CD4-positive, alpha-beta memory T cell (primary cell): ENCODE measurements at regions not wholly inside any gene's neighbourhood (a gene's known extent, or its start where the extent isn't known, plus 50 kb on each side); places are given as distances from the start of the nearest gene placed in this dataset.

ENCODE experiments used
- CTCF ChIA-PET: fragments of 350-600 bp; sonication (Branson Sonifier 250); formaldehyde crosslinking; loops from one replicate; lab custom pipeline; 2021; ENCODE audit warnings: inconsistent platforms; ENCODE audit not compliant: partially characterized antibody; lab: Charles Lee
- POLR2A ChIA-PET: fragments of 350-600 bp; sonication (Branson Sonifier 250); formaldehyde crosslinking; loops from one replicate; lab custom pipeline; 2021; ENCODE audit not compliant: partially characterized antibody; lab: Charles Lee
- DNase-seq, 5 donors: peaks; one replicate each; pipeline versions ENCODE4 v3.0.0 to v3.0.0-alpha.2; 2020 to 2022; ENCODE audit warnings: mixed read lengths in 1 of 5
- H3K27ac ChIP-seq: one replicate; pipeline ENCODE4 v1.7.0; 2013; ENCODE audit warnings: low read depth, low read length
- H3K27me3 ChIP-seq: 2 replicates; pipeline ENCODE4 v1.7.0; 2013; ENCODE audit warnings: mild to moderate bottlenecking, low read length, moderate library complexity; ENCODE audit not compliant: insufficient read depth
- H3K36me3 ChIP-seq: 2 replicates; pipeline ENCODE4 v1.7.0; 2013; ENCODE audit warnings: mild to moderate bottlenecking, low read length, moderate library complexity; ENCODE audit not compliant: insufficient read depth
- H3K4me1 ChIP-seq: 2 replicates; pipeline ENCODE4 v1.7.0; 2013; ENCODE audit warnings: mild to moderate bottlenecking, low read length, moderate library complexity; ENCODE audit not compliant: insufficient read depth
- H3K4me3 ChIP-seq, 2 donors: one replicate each; pipeline ENCODE4 v1.7.0; 2013; ENCODE audit warnings: low read length in 2 of 2, mild to moderate bottlenecking in 1 of 2
- H3K9me3 ChIP-seq, 2 donors: one replicate each; pipeline ENCODE4 v1.7.0; 2013; ENCODE audit warnings: low read length in 2 of 2, control low read depth in 1 of 2; ENCODE audit not compliant: control insufficient read depth in 1 of 2
- H3K27ac Mint-ChIP-seq, 7 donors: one replicate each; pipeline ENCODE4 v1.8.0; 2020 to 2021; ENCODE audit warnings: mixed read lengths in 7 of 7, mild to moderate bottlenecking in 6 of 7, inconsistent platforms in 3 of 7, moderate library complexity in 3 of 7
- H3K27me3 Mint-ChIP-seq, 2 donors: one replicate each; pipeline ENCODE4 v1.8.0; 2020 to 2021; ENCODE audit warnings: mixed read lengths in 2 of 2
- H3K36me3 Mint-ChIP-seq, 2 donors: one replicate each; pipeline ENCODE4 v1.8.0; 2020 to 2021; ENCODE audit warnings: mixed read lengths in 2 of 2, inconsistent platforms in 1 of 2, mild to moderate bottlenecking in 1 of 2
- H3K4me1 Mint-ChIP-seq, 4 donors: one replicate each; pipeline ENCODE4 v1.8.0; 2020 to 2021; ENCODE audit warnings: mixed read lengths in 4 of 4, mild to moderate bottlenecking in 1 of 4
- H3K4me3 Mint-ChIP-seq, 8 donors: one replicate each; pipeline ENCODE4 v1.8.0; 2020 to 2021; ENCODE audit warnings: mixed read lengths in 8 of 8, mild to moderate bottlenecking in 7 of 8, moderate library complexity in 6 of 8, inconsistent platforms in 3 of 8
- H3K9me3 Mint-ChIP-seq, 8 donors: one replicate each; pipeline ENCODE4 v1.8.0; 2020 to 2021; ENCODE audit warnings: mixed read lengths in 8 of 8, mild to moderate bottlenecking in 5 of 8, inconsistent platforms in 3 of 8, moderate library complexity in 1 of 8
- intact Hi-C: fragments of 100-400 bp; cut with micrococcal nuclease; formaldehyde crosslinking; loops from one replicate; pipeline ENCODE4 v1.15.1; 2023

DNA sequence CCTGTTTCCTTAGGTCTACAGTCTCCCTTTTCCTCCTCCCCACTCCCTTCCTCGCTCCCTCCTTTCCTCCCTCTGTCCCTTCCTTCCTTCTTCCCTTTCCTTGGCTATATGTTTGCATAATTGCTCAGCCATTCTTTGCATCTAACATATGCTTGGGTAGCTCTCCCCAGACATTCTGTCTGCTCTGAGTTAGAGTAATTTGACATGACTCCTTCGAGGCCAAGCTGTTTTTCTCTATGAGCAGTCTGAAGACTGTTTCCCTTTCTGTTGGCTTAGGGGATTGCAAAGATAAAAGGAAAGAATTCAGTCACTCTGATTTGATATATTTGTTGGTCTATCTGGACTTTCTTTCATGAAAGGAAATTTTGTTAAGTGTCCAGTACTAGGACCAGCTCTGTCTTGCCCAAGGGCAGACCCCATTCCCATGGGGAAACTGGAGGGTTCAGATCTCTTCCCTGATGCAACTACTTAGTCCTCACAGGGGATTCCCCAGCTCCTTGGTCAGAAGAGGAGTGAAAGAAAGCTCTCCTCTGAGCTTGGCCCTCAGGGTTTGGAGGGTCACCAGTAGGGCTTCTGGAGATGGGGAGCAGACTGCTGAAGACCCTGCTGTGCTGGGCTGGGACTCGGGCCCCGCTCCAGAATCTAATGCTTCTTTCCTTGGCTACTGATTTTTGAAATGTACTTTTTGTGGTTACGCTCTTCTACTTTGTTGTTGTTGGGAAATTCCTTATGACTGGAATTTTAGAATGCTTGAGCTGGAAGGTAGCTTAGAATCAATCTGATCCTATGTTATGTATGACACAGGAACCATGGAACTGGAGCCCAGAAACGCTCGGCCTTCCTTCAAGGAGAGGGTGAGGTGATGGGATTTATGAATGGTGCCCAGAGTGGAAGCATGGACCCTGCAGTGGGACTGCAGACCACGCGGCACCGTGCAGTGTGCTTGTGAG lies 63.7 kb upstream of the SLC22A23 start:
- no peak for DNase-seq
- Histone ChIP-seq H3K27ac (no peak overlapping the region), H3K4me3 (no peak overlapping the region), H3K36me3 (no peaks in the 10 kb centered on the region), H3K4me1 (no peaks in the 10 kb centered on the region), H3K27me3 (no peaks in the 10 kb centered on the region), H3K9me3 (no peaks in the 10 kb centered on the region)
- peaks cover 0 to 2% (median 0%) of the 10 kb centered on the region in 8 donors for H3K9me3 Mint-ChIP-seq
- H3K36me3 Mint-ChIP-seq, result no peaks in the 10 kb centered on the region
- no peak overlapping the region for H3K4me3 Mint-ChIP-seq
- intact Hi-C loops, result no loop called here
- H3K27me3 Mint-ChIP-seq, result peaks cover 6 to 22% of the 10 kb centered on the region in 2 donors
- H3K4me1 Mint-ChIP-seq, result no peaks in the 10 kb centered on the region
- CTCF ChIA-PET, result no interaction called here
- POLR2A ChIA-PET, result no interaction called here
- H3K27ac Mint-ChIP-seq, result peak overlapping the region in 1 of 7 donors; percentile 24

- Histone ChIP-seq H3K27me3 (no peaks in the 10 kb centered on the region), H3K4me1 (no peaks in the 10 kb centered on the region), H3K4me3 (no peak overlapping the region), H3K27ac (no peak overlapping the region), H3K9me3 (no peaks in the 10 kb centered on the region), H3K36me3 (no peaks in the 10 kb centered on the region)
- CTCF ChIA-PET, result no interaction called here
- intact Hi-C loops, result no loop called here
- Mint-ChIP-seq H3K36me3 (no peaks in the 10 kb centered on the region), H3K27ac (no peak overlapping the region), H3K27me3 (peaks cover 14 to 19% of the 10 kb centered on the region in 2 donors), H3K9me3 (peaks cover 0 to 2% (median 0%) of the 10 kb centered on the region in 8 donors), H3K4me1 (no peaks in the 10 kb centered on the region), H3K4me3 (no peak overlapping the region)
- POLR2A ChIA-PET, result no interaction called here
- no peak for DNase-seq
Measured at GRCh38 chr6:3518356-3519190, 61.7 kb upstream of the SLC22A23 start.

- H3K4me3 Mint-ChIP-seq, result no peak overlapping the region
Measured at GRCh38 chr6:3517350-3517749, 60.5 kb upstream of the SLC22A23 start.

GRCh38 chr6:3516092-3516491 lies 59.2 kb upstream of the SLC22A23 start:
- ChIA-PET POLR2A (no interaction called here), CTCF (no interaction called here)
- H3K27me3 ChIP-seq, result peaks cover 4% of the 10 kb centered on the region
- Mint-ChIP-seq H3K4me3 (no peak overlapping the region), H3K4me1 (no peaks in the 10 kb centered on the region), H3K36me3 (no peaks in the 10 kb centered on the region), H3K9me3 (peaks cover 0 to 2% (median 0%) of the 10 kb centered on the region in 8 donors), H3K27me3 (peaks cover 15 to 18% of the 10 kb centered on the region in 2 donors), H3K27ac (no peak overlapping the region)
- H3K4me1 ChIP-seq, result no peaks in the 10 kb centered on the region
- intact Hi-C loops, result no loop called here
- H3K4me3 ChIP-seq, result no peak overlapping the region
- H3K9me3 ChIP-seq, result no peaks in the 10 kb centered on the region
- H3K36me3 ChIP-seq, result no peaks in the 10 kb centered on the region
- no peak for DNase-seq
- H3K27ac ChIP-seq, result no peak overlapping the region

More at GRCh38 chr6:3517350-3517749, 60.5 kb upstream of the SLC22A23 start:
- no peaks in the 10 kb centered on the region for H3K36me3 ChIP-seq
- H3K9me3 ChIP-seq, result no peaks in the 10 kb centered on the region
- Mint-ChIP-seq H3K9me3 (peaks cover 0 to 2% (median 0%) of the 10 kb centered on the region in 8 donors), H3K27ac (no peak overlapping the region), H3K36me3 (no peaks in the 10 kb centered on the region), H3K4me1 (no peaks in the 10 kb centered on the region), H3K27me3 (peaks cover 15 to 20% of the 10 kb centered on the region in 2 donors)
- ChIA-PET POLR2A (no interaction called here), CTCF (no interaction called here)
- peaks cover 4% of the 10 kb centered on the region for H3K27me3 ChIP-seq
- no peak for DNase-seq
- no peak overlapping the region for H3K4me3 ChIP-seq
- H3K27ac ChIP-seq, result no peak overlapping the region
- intact Hi-C loops, result no loop called here
- no peaks in the 10 kb centered on the region for H3K4me1 ChIP-seq

DNA sequence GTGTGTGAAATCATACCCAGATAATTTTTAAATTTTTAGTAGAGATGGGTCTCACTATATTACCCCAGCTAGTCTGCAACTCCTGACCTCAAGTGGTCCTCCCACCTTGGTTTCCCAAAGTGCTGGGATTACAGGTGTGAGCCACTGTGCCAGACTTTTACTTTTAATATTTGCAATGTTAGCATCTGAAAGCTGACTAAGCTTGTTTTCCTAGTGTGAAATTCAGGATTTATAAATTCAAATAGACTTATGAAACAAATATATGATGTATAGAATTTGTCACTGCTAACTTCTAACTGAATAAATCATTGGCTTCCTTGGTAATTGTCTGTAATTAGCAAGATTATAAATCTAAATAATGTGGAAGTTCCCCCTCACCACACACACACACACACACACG lies 58.8 kb upstream of the SLC22A23 start:
- H3K36me3 ChIP-seq, result no peaks in the 10 kb centered on the region
- DNase-seq, result no peak
- no peak overlapping the region for H3K4me3 ChIP-seq
- H3K27ac Mint-ChIP-seq, result no peak overlapping the region
- H3K4me3 Mint-ChIP-seq, result no peak overlapping the region
- peaks cover 14 to 20% of the 10 kb centered on the region in 2 donors for H3K27me3 Mint-ChIP-seq
- ChIA-PET POLR2A (no interaction called here), CTCF (no interaction called here)
- peaks cover 0 to 2% (median 0%) of the 10 kb centered on the region in 8 donors for H3K9me3 Mint-ChIP-seq
- peaks cover 4% of the 10 kb centered on the region for H3K27me3 ChIP-seq
- no peaks in the 10 kb centered on the region for H3K36me3 Mint-ChIP-seq
- no peaks in the 10 kb centered on the region for H3K4me1 Mint-ChIP-seq
- no peaks in the 10 kb centered on the region for H3K9me3 ChIP-seq
- no peak overlapping the region for H3K27ac ChIP-seq
- intact Hi-C loops, result no loop called here
- no peaks in the 10 kb centered on the region for H3K4me1 ChIP-seq

DNA sequence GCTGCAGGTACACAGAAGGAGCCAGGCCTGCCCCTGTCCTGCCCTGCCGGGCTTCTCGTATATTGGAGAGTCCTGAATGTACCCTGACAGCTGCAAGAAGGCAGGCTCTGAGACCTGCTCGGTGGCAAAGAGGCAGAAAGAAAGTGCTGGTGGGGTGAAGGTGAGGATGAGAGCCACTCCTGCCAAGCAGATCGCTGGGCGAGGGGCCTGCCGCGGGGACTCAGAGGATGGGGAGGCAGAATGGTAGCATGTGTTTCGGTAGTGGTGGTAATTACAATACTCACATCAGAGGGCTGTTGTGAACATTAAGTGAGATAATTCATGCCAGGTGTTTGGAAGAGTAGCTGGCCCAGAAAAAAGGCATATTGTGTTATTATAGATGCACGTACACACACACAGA lies 56.6 kb upstream of the SLC22A23 start:
- no peaks in the 10 kb centered on the region for H3K36me3 Mint-ChIP-seq
- CTCF ChIA-PET, result no interaction called here
- intact Hi-C loops, result no loop called here
- no peaks in the 10 kb centered on the region for H3K36me3 ChIP-seq
- H3K27me3 Mint-ChIP-seq, result peaks cover 11 to 21% of the 10 kb centered on the region in 2 donors
- POLR2A ChIA-PET, result no interaction called here
- no peaks in the 10 kb centered on the region for H3K4me1 ChIP-seq
- no peak for DNase-seq
- no peaks in the 10 kb centered on the region for H3K4me1 Mint-ChIP-seq
- no peaks in the 10 kb centered on the region for H3K9me3 Mint-ChIP-seq
- H3K4me3 ChIP-seq, result no peak overlapping the region
- H3K9me3 ChIP-seq, result no peaks in the 10 kb centered on the region
- H3K27me3 ChIP-seq, result peaks cover 4% of the 10 kb centered on the region
- H3K27ac Mint-ChIP-seq, result no peak overlapping the region
- H3K27ac ChIP-seq, result no peak overlapping the region
- H3K4me3 Mint-ChIP-seq, result no peak overlapping the region

DNA sequence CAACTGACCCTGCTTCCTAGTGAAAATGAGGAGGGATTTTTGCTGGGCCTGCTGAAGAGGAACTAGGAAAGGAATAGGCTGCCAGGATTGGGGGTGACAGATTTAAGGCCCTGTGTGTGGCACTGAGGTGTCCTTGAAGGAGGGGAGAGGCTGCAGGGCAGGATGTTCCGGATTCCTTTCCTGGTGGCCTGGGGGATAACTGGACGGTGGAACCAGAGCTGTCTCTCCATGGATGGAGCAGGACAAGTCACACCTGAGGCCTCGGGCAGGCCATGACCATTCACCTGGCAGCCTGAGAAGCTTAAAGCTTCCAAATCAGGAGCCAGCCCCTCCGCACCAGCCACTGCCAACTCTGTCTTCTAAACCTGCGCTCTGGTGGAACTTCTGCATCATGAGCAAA lies 56.0 kb upstream of the SLC22A23 start:
- no peaks in the 10 kb centered on the region for H3K36me3 ChIP-seq
- ChIA-PET CTCF (no interaction called here), POLR2A (no interaction called here)
- DNase-seq, result no peak
- no peaks in the 10 kb centered on the region for H3K9me3 ChIP-seq
- no peak overlapping the region for H3K27ac Mint-ChIP-seq
- no peak overlapping the region for H3K27ac ChIP-seq
- peaks cover 4% of the 10 kb centered on the region for H3K27me3 ChIP-seq
- intact Hi-C loops, result no loop called here
- no peaks in the 10 kb centered on the region for H3K4me1 ChIP-seq
- peaks cover 11 to 19% of the 10 kb centered on the region in 2 donors for H3K27me3 Mint-ChIP-seq
- no peaks in the 10 kb centered on the region for H3K9me3 Mint-ChIP-seq
- H3K4me3 ChIP-seq, result no peak overlapping the region
- no peaks in the 10 kb centered on the region for H3K36me3 Mint-ChIP-seq
- H3K4me1 Mint-ChIP-seq, result no peaks in the 10 kb centered on the region
- no peak overlapping the region for H3K4me3 Mint-ChIP-seq
